Loucy (cell line): ENCODE measurements at regions not wholly inside any gene's neighbourhood (a gene's known extent, or its start where the extent isn't known, plus 50 kb on each side); places are given as distances from the start of the nearest gene placed in this dataset.
A peak's percentile ranks its signal among the peaks of the same experiment; 100 is the strongest.

ENCODE experiments used
- H2AFZ ChIP-seq: fragments of 200-600 bp; sonication (generic); 2 replicates; pipeline ENCODE4 v1.6.0; 2016; ENCODE audit warnings: antibody characterized with exemption, mild to moderate bottlenecking, low read length, moderate library complexity
- H3F3A ChIP-seq: fragments of 200-600 bp; 2 replicates; pipeline ENCODE4 v1.6.0; 2016; ENCODE audit warnings: antibody characterized with exemption, low read depth, mild to moderate bottlenecking
- H3K27me3 ChIP-seq: fragments of 200-600 bp; sonication (generic); 2 replicates; pipeline ENCODE4 v1.6.1; 2014; ENCODE audit warnings: low read length, mild to moderate bottlenecking; ENCODE audit not compliant: insufficient read depth, poor library complexity, severe bottlenecking
- H3K36me3 ChIP-seq: fragments of 200-600 bp; sonication (generic); 2 replicates; pipeline ENCODE4 v1.6.1; 2016; ENCODE audit warnings: low read length; ENCODE audit not compliant: insufficient read depth
- H3K4me1 ChIP-seq: fragments of 200-600 bp; sonication (generic); 2 replicates; pipeline ENCODE4 v1.5.1; 2014; ENCODE audit warnings: low read length, mild to moderate bottlenecking; ENCODE audit not compliant: insufficient read depth, poor library complexity, severe bottlenecking
- H3K4me2 ChIP-seq: fragments of 200-600 bp; sonication (generic); 2 replicates; pipeline ENCODE4 v1.6.0; 2014; ENCODE audit warnings: antibody characterized with exemption, low read length, low read depth, mild to moderate bottlenecking; ENCODE audit not compliant: poor library complexity, severe bottlenecking
- H3K4me3 ChIP-seq: fragments of 200-600 bp; sonication (generic); 2 replicates; pipeline ENCODE4 v1.5.1; 2014; ENCODE audit warnings: low read length, mild to moderate bottlenecking, mixed read lengths; ENCODE audit not compliant: poor library complexity, severe bottlenecking
- H3K79me2 ChIP-seq: fragments of 200-600 bp; sonication (generic); 2 replicates; pipeline ENCODE4 v1.6.1; 2014; ENCODE audit warnings: low read length; ENCODE audit not compliant: insufficient read depth
- H3K9ac ChIP-seq: fragments of 200-600 bp; sonication (generic); 2 replicates; pipeline ENCODE4 v1.6.0; 2014; ENCODE audit warnings: mild to moderate bottlenecking, low read depth, low read length, moderate library complexity; ENCODE audit not compliant: poor library complexity, severe bottlenecking
- H3K9me2 ChIP-seq: fragments of 200-600 bp; sonication (generic); replicated peaks from 2 replicates; pipeline ENCODE4 v1.6.1; 2016; ENCODE audit warnings: low read depth, low read length, mixed read lengths
- H3K9me3 ChIP-seq: fragments of 200-600 bp; sonication (generic); 2 replicates; pipeline ENCODE4 v1.6.1; 2014; ENCODE audit warnings: mild to moderate bottlenecking, antibody characterized with exemption, low read length, low read depth; ENCODE audit not compliant: insufficient read depth
- H4K20me1 ChIP-seq: fragments of 200-600 bp; sonication (generic); 2 replicates; pipeline ENCODE4 v1.6.0; 2014; ENCODE audit warnings: antibody characterized with exemption, low read length, mild to moderate bottlenecking; ENCODE audit not compliant: insufficient read depth, poor library complexity, severe bottlenecking
- CTCF ChIP-seq: fragments of 200-600 bp; sonication (generic); conservative IDR thresholded peaks from 2 replicates; pipeline ENCODE4 v1.5.1; 2014; ENCODE audit warnings: mild to moderate bottlenecking, antibody characterized with exemption, low read length
- EZH2phosphoT487 ChIP-seq: fragments of 200-600 bp; IDR thresholded peaks from 2 replicates; pipeline ENCODE4 v1.6.1; 2018; ENCODE audit warnings: antibody characterized with exemption, mild to moderate bottlenecking, moderate library complexity, borderline replicate concordance

GRCh38 chr2:196245378-196246140 is 74.2 kb upstream of the STK17B start:
- no peaks in the 10 kb centered on the region for H3K36me3 ChIP-seq
- no peak overlapping the region for H3K4me3 ChIP-seq
- H3K9ac ChIP-seq, result no peak overlapping the region
- TF ChIP-seq CTCF (no peak), EZH2phosphoT487 (no peak)
- no peaks in the 10 kb centered on the region for H3F3A ChIP-seq
- no peaks in the 10 kb centered on the region for H3K79me2 ChIP-seq
- H3K4me2 ChIP-seq, result no peak overlapping the region
- no peaks in the 10 kb centered on the region for H3K9me2 ChIP-seq
- H4K20me1 ChIP-seq, result no peaks in the 10 kb centered on the region
- peaks cover 51% of the 10 kb centered on the region for H3K4me1 ChIP-seq
- H3K27me3 ChIP-seq, result no peaks in the 10 kb centered on the region
- no peaks in the 10 kb centered on the region for H3K9me3 ChIP-seq
- H2AFZ ChIP-seq, result no peak overlapping the region

- peaks cover 40% of the 10 kb centered on the region for H3K4me1 ChIP-seq
- H3K79me2 ChIP-seq, result no peaks in the 10 kb centered on the region
- no peak for TF ChIP-seq CTCF
- TF ChIP-seq EZH2phosphoT487, result no peak
- H3K9ac ChIP-seq, result no peak overlapping the region
- H2AFZ ChIP-seq, result 0 out of 2 replicates have a peak overlapping the region, but pooled peaks have one; percentile 70
- H3K27me3 ChIP-seq, result no peaks in the 10 kb centered on the region
- H3K36me3 ChIP-seq, result no peaks in the 10 kb centered on the region
- no peaks in the 10 kb centered on the region for H3K9me3 ChIP-seq
- H3K4me2 ChIP-seq, result no peak overlapping the region
- H3K4me3 ChIP-seq, result no peak overlapping the region
- no peaks in the 10 kb centered on the region for H3K9me2 ChIP-seq
- no peaks in the 10 kb centered on the region for H3F3A ChIP-seq
- H4K20me1 ChIP-seq, result no peaks in the 10 kb centered on the region
Measured at GRCh38 chr2:196247114-196247975, 76.0 kb upstream of the STK17B start.

- no peaks in the 10 kb centered on the region for H3K36me3 ChIP-seq
- H2AFZ ChIP-seq, result 0 out of 2 replicates have a peak overlapping the region, but pooled peaks have one; percentile 70
- no peaks in the 10 kb centered on the region for H3F3A ChIP-seq
- H3K4me2 ChIP-seq, result no peak overlapping the region
- H4K20me1 ChIP-seq, result no peaks in the 10 kb centered on the region
- H3K79me2 ChIP-seq, result no peaks in the 10 kb centered on the region
- TF ChIP-seq EZH2phosphoT487, result no peak
- no peak for TF ChIP-seq CTCF
- H3K9me2 ChIP-seq, result no peaks in the 10 kb centered on the region
- H3K4me1 ChIP-seq, result peaks cover 38% of the 10 kb centered on the region
- no peaks in the 10 kb centered on the region for H3K9me3 ChIP-seq
- H3K27me3 ChIP-seq, result no peaks in the 10 kb centered on the region
- no peak overlapping the region for H3K9ac ChIP-seq
- no peak overlapping the region for H3K4me3 ChIP-seq
Measured at GRCh38 chr2:196247976-196248280, 76.5 kb upstream of the STK17B start.
